IMR-90 (cell line): ENCODE measurements at regions not wholly inside any gene's neighbourhood (a gene's known extent, or its start where the extent isn't known, plus 50 kb on each side); places are given as distances from the start of the nearest gene placed in this dataset.

Experiments
- ATAC-seq: fragments of 200-7000 bp; cut with Tn5 transposase; 2 replicates; pipeline ENCODE4 v1.9.1; 2020; ENCODE audit warnings: low read depth, mild to moderate bottlenecking, moderate library complexity
- BruUV-seq: library from RNA; stranded (reverse); fragments of 400-500 nt; replicated peaks from 2 replicates; lab custom pipeline; 2021; lab: Mats Ljungman, UMichigan
- CTCF ChIA-PET: fragments of 300-600 bp; formaldehyde crosslinking; extraction: SDS; loops from one replicate; lab custom pipeline; 2021; ENCODE audit warnings: antibody characterized with exemption; lab: Yijun Ruan, JAX
- POLR2A ChIA-PET: fragments of 300-600 bp; sonication (Branson Sonifier 250); formaldehyde crosslinking; loops from one replicate; lab custom pipeline; 2022; ENCODE audit warnings: antibody characterized with exemption; ENCODE audit not compliant: unreplicated experiment; lab: Charles Lee
- DNase-seq: peaks from one replicate; pipeline ENCODE4 v3.0.0; 2013
- H2AFZ ChIP-seq: replicated peaks from 2 replicates; pipeline ENCODE3; 2013; ENCODE audit warnings: low read length, mild to moderate bottlenecking; ENCODE audit not compliant: poor library complexity
- H2AK5ac ChIP-seq: 2 replicates; pipeline ENCODE4 v1.6.1; 2013; ENCODE audit warnings: low read depth, low read length, inconsistent platforms
- H2AK9ac ChIP-seq: replicated peaks from 2 replicates; pipeline ENCODE3; 2013; ENCODE audit warnings: mild to moderate bottlenecking, low read depth, low read length, moderate library complexity; ENCODE audit not compliant: poor library complexity
- H2BK120ac ChIP-seq: 2 replicates; pipeline ENCODE4 v1.6.1; 2013; ENCODE audit warnings: low read depth, low read length, inconsistent platforms
- H2BK15ac ChIP-seq: 3 replicates; pipeline ENCODE4 v1.6.1; 2013; ENCODE audit warnings: low read depth, low read length, inconsistent platforms
- H2BK20ac ChIP-seq: 2 replicates; pipeline ENCODE4 v1.6.1; 2013; ENCODE audit warnings: low read depth, mild to moderate bottlenecking, inconsistent platforms, low read length, moderate library complexity
- H2BK5ac ChIP-seq: 2 replicates; pipeline ENCODE4 v1.6.1; 2013; ENCODE audit warnings: mild to moderate bottlenecking, low read depth, low read length, inconsistent platforms; ENCODE audit not compliant: poor library complexity, severe bottlenecking
- H3K14ac ChIP-seq: replicated peaks from 2 replicates; pipeline ENCODE4 v1.6.1; 2013; ENCODE audit warnings: low read depth, low read length, inconsistent platforms
- H3K18ac ChIP-seq: 2 replicates; pipeline ENCODE4 v1.6.1; 2013; ENCODE audit warnings: low read depth, low read length, control low read depth
- H3K23ac ChIP-seq: 2 replicates; pipeline ENCODE4 v1.6.1; 2013; ENCODE audit warnings: low read depth, low read length, inconsistent platforms
- H3K27ac ChIP-seq: 2 replicates; pipeline ENCODE4 v1.5.1; 2013; ENCODE audit warnings: mild to moderate bottlenecking, control low read depth, low read length; ENCODE audit not compliant: insufficient read depth
- H3K27me3 ChIP-seq: 2 replicates; pipeline ENCODE4 v1.6.1; 2013; ENCODE audit warnings: low read length; ENCODE audit not compliant: control insufficient read depth, insufficient read depth
- H3K36me3 ChIP-seq: 2 replicates; pipeline ENCODE4 v1.6.1; 2013; ENCODE audit warnings: low read length, mixed read lengths; ENCODE audit not compliant: control insufficient read depth, insufficient read depth
- H3K4ac ChIP-seq: 2 replicates; pipeline ENCODE4 v1.6.1; 2013; ENCODE audit warnings: low read depth, low read length, inconsistent platforms
- H3K4me1 ChIP-seq: 2 replicates; pipeline ENCODE4 v1.6.1; 2013; ENCODE audit warnings: low read length, mixed read lengths; ENCODE audit not compliant: control insufficient read depth, insufficient read depth
- H3K4me2 ChIP-seq: 2 replicates; pipeline ENCODE4 v1.6.1; 2013; ENCODE audit warnings: low read depth, mild to moderate bottlenecking, control low read depth, low read length, moderate library complexity
- H3K4me3 ChIP-seq: 2 replicates; pipeline ENCODE4 v1.5.1; 2013; ENCODE audit warnings: low read depth, mild to moderate bottlenecking, control low read depth, low read length, moderate library complexity; ENCODE audit not compliant: insufficient read depth
- H3K56ac ChIP-seq: 2 replicates; pipeline ENCODE4 v1.6.1; 2013; ENCODE audit warnings: low read length, inconsistent platforms; ENCODE audit not compliant: insufficient read depth; ENCODE audit errors: extremely low read depth
- H3K79me1 ChIP-seq, 2 experiments: 2 replicates each; pipeline ENCODE4 v1.6.1; 2013; ENCODE audit warnings: low read length in 2 of 2, inconsistent platforms in 1 of 2, low read depth in 1 of 2
- H3K9ac ChIP-seq: 2 replicates; pipeline ENCODE4 v1.6.1; 2013; ENCODE audit warnings: low read depth, low read length, control low read depth
- H3K9me1 ChIP-seq: 2 replicates; pipeline ENCODE4 v1.6.1; 2013; ENCODE audit warnings: low read length, inconsistent platforms; ENCODE audit not compliant: insufficient read depth
- H3K9me3 ChIP-seq: 2 replicates; pipeline ENCODE4 v1.6.1; 2013; ENCODE audit warnings: low read length; ENCODE audit not compliant: control insufficient read depth, insufficient read depth
- H4K20me1 ChIP-seq: 2 replicates; pipeline ENCODE4 v1.6.1; 2013; ENCODE audit warnings: low read length, inconsistent platforms; ENCODE audit not compliant: insufficient read depth
- H4K5ac ChIP-seq: 2 replicates; pipeline ENCODE4 v1.6.1; 2013; ENCODE audit warnings: mild to moderate bottlenecking, low read depth, low read length, control low read depth
- H4K8ac ChIP-seq, 2 experiments: 2 replicates each; pipeline ENCODE4 v1.6.1; 2013; ENCODE audit warnings: low read depth in 2 of 2, low read length in 2 of 2, control low read depth in 1 of 2, inconsistent platforms in 1 of 2
- H4K91ac ChIP-seq: 2 replicates; pipeline ENCODE4 v1.6.1; 2013; ENCODE audit warnings: low read depth, low read length, inconsistent platforms; ENCODE audit not compliant: insufficient read depth
- BHLHE40 ChIP-seq: fragments of 150-350 bp; IDR thresholded peaks from 2 replicates; pipeline ENCODE4 v1.6.1; 2016; ENCODE audit warnings: mild to moderate bottlenecking, low read depth, low read length
- CTCF ChIP-seq: conservative IDR thresholded peaks from 2 replicates; pipeline ENCODE4 v1.5.1; 2012; ENCODE audit warnings: mild to moderate bottlenecking, low read depth, low read length, improper control_type of control experiment
- FOS ChIP-seq: fragments of 150-350 bp; IDR thresholded peaks from 2 replicates; pipeline ENCODE4 v1.6.1; 2016; ENCODE audit warnings: low read depth, low read length
- MXI1 ChIP-seq: IDR thresholded peaks from 2 replicates; pipeline ENCODE4 v1.6.1; 2012; ENCODE audit warnings: low read depth, mild to moderate bottlenecking, low read length, moderate library complexity, borderline replicate concordance
- RCOR1 ChIP-seq: IDR thresholded peaks from 2 replicates; pipeline ENCODE4 v1.6.1; 2012; ENCODE audit warnings: mild to moderate bottlenecking, low read length, improper control_type of control experiment; ENCODE audit not compliant: insufficient replicate concordance
- RFX5 ChIP-seq: IDR thresholded peaks from 2 replicates; pipeline ENCODE4 v1.8.0; 2012; ENCODE audit warnings: low read depth, mild to moderate bottlenecking, low read length, moderate library complexity
- USF2 ChIP-seq: fragments of 150-350 bp; IDR thresholded peaks from 2 replicates; pipeline ENCODE4 v1.6.1; 2017; ENCODE audit warnings: mild to moderate bottlenecking, antibody characterized with exemption, low read length, low read depth
- WGBS, 2 experiments: methylation state at CpG; one replicate each; pipeline versions ENCODE4 v1.1.5 to v1.1.7; 2013; ENCODE audit warnings: missing lambda C conversion rate in 2 of 2; ENCODE audit not compliant: insufficient read length in 1 of 2; ENCODE audit errors: extremely low coverage in 2 of 2; 5-methylcytosine and 5-hydroxymethylcytosine counted together
- dilution Hi-C: fragments of 300-500 bp; cut with HindIII; formaldehyde crosslinking; loops from one replicate; pipeline ENCODE4 v1.14.3; 2018; ENCODE audit warnings: low sequenced_read_pairs; ENCODE audit not compliant: unreplicated experiment
- in situ Hi-C: fragments of 300-500 bp; cut with MboI; formaldehyde crosslinking; loops from 3 replicates; pipeline ENCODE4 v1.14.3; 2019; ENCODE audit warnings: low sequenced_read_pairs, inconsistent platforms, mixed read lengths
- intact Hi-C: fragments of 100-400 bp; cut with micrococcal nuclease; formaldehyde crosslinking; loops from 2 replicates; pipeline ENCODE4 v1.10.0; 2022

GRCh38 chr2:239544918-239545465 lies 144.2 kb upstream of the HDAC4 start:
- no peak overlapping the region for H2BK15ac ChIP-seq
- no peak overlapping the region for H2BK5ac ChIP-seq
- no peak overlapping the region for H3K4me2 ChIP-seq
- H3K4me1 ChIP-seq, result no peaks in the 10 kb centered on the region
- no peak overlapping the region for H3K4ac ChIP-seq
- ChIA-PET POLR2A (no interaction called here), CTCF (no interaction called here)
- dilution Hi-C loops, result no loop called here
- BruUV-seq, result no TSS peak
- no peaks in the 10 kb centered on the region for H4K20me1 ChIP-seq
- no peak overlapping the region for H4K5ac ChIP-seq
- no peaks in the 10 kb centered on the region for H3K9me1 ChIP-seq
- no peaks in the 10 kb centered on the region for H3K79me1 ChIP-seq
- intact Hi-C loops, result no loop called here
- no peaks in the 10 kb centered on the region for H3K36me3 ChIP-seq
- H3K18ac ChIP-seq, result no peak overlapping the region
- TF ChIP-seq MXI1 (no peak), RFX5 (no peak), CTCF (no peak), USF2 (no peak), FOS (no peak), RCOR1 (no peak), BHLHE40 (no peak)
- no peak overlapping the region for H2BK20ac ChIP-seq
- H3K56ac ChIP-seq, result no peak overlapping the region
- H3K14ac ChIP-seq, result no peak overlapping the region
- in situ Hi-C loops, result no loop called here
- H2AK5ac ChIP-seq, result no peak overlapping the region
- ATAC-seq (no peak), DNase-seq (no peak)
- no peak overlapping the region for H3K9ac ChIP-seq
- H4K8ac ChIP-seq, result no peak overlapping the region
- H2BK120ac ChIP-seq, result no peak overlapping the region
- no peak overlapping the region for H2AK9ac ChIP-seq
- 65% methylated on average over 2 of the region's 12 CpGs; no CpG with 5 or more reads in 1 of the 2 experiments for WGBS, 2 experiments
- no peak overlapping the region for H3K4me3 ChIP-seq
- H2AFZ ChIP-seq, result no peak overlapping the region
- H4K91ac ChIP-seq, result no peak overlapping the region
- no peaks in the 10 kb centered on the region for H3K27me3 ChIP-seq
- peaks cover 13% of the 10 kb centered on the region for H3K9me3 ChIP-seq
- H3K23ac ChIP-seq, result no peak overlapping the region
- H3K27ac ChIP-seq, result no peak overlapping the region
